SJCRH30 (cell line): ENCODE measurements at regions not wholly inside any gene's neighbourhood (a gene's known extent, or its start where the extent isn't known, plus 50 kb on each side); places are given as distances from the start of the nearest gene placed in this dataset.
A peak's percentile ranks its signal among the peaks of the same experiment; 100 is the strongest.
"Not testable (repeated sequence)": the region's sequence is repeated elsewhere in the genome, so short reads cannot be mapped to it uniquely, and the experiment has no call there.

Experiments
- DNase-seq, 2 experiments: peaks; one replicate each; pipeline ENCODE4 v3.0.0-alpha.2; 2015 to 2020
- H3K27ac ChIP-seq: fragments of 250-450 bp; sonication (Bioruptor Pico); 2 replicates; pipeline ENCODE4 v1.5.1; 2020; ENCODE audit warnings: mild to moderate bottlenecking, moderate library complexity
- H3K27me3 ChIP-seq: fragments of 250-450 bp; sonication (Bioruptor Pico); 2 replicates; pipeline ENCODE4 v1.5.1; 2020; ENCODE audit warnings: mild to moderate bottlenecking, moderate library complexity
- H3K36me3 ChIP-seq: fragments of 250-450 bp; sonication (Bioruptor Pico); 2 replicates; pipeline ENCODE4 v1.5.1; 2020; ENCODE audit warnings: mild to moderate bottlenecking, moderate library complexity
- H3K4me1 ChIP-seq: fragments of 250-450 bp; sonication (Bioruptor Pico); 2 replicates; pipeline ENCODE4 v1.5.1; 2020; ENCODE audit warnings: mild to moderate bottlenecking, moderate library complexity
- H3K4me3 ChIP-seq: fragments of 250-450 bp; sonication (Bioruptor Pico); 2 replicates; pipeline ENCODE4 v1.5.1; 2020; ENCODE audit warnings: mild to moderate bottlenecking, moderate library complexity
- H3K9me3 ChIP-seq: fragments of 250-450 bp; sonication (Bioruptor Pico); replicated peaks from 2 replicates; pipeline ENCODE4 v1.5.1; 2020; ENCODE audit warnings: mild to moderate bottlenecking, moderate library complexity

DNA sequence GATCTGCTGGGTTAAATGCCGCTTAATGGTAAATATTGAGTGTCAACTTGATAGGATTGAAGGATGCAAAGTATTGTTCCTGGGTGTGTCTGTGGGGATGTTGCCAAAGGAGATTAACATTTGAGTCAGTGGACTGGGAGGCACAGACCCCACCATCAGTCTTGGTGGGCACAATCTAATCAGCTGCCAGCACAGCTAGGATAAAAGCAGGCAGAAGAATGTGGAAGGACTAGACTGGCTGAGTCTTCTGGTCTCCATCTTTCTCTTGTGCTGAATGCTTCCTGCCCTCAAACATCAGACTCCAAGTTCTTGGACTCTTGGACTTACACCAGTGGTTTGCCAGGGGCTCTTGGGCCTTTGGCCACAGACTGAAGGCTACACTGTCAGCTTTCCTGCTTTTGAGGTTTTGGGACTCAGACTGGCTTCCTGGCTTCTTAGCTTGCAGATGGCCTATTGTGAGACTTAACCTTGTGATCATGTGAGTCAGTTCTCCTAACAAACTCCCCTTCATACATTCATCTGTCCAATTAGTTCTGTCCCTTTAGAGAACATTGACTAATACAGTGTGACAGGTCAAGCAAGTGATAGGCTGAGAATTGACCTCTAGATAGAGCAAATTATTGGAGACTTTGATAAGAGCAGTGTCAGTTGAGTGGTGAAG, 332.5 kb downstream of the DLEU7 start:
- H3K4me1 ChIP-seq, H3K36me3 ChIP-seq, H3K27ac ChIP-seq, H3K27me3 ChIP-seq, H3K9me3 ChIP-seq, H3K4me3 ChIP-seq, DNase-seq: not testable (repeated sequence)

DNA sequence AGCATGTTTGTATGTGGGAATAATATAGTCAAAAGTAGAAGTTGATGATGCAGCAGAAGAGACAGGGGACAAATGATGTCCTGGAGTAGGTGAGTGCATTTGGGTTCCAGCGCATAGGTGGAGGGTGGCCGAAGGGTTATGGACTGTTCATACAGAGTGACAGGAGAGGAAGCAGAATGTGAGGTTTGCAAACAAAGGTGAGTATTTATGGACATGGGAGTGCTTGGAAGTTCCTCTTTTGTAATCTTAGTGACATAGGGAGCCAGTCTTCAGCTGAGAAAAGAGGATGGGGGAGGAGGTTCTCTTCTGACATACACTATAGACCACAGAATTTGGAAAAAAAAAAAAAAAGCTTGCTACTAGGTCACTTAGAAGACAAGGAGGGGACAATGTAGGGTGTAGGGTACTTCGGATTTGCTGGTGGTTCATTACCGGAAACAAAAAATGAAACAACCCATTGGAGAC, 331.6 kb downstream of the DLEU7 start:
- Histone ChIP-seq H3K9me3 (no peaks in the 10 kb centered on the region), H3K27me3 (no peaks in the 10 kb centered on the region), H3K36me3 (no peaks in the 10 kb centered on the region), H3K4me1 (peaks cover 7% of the 10 kb centered on the region), H3K4me3 (no peak overlapping the region; the same call in 1 of the 2 replicates), H3K27ac (no peak overlapping the region)
- no peak for DNase-seq

DNA sequence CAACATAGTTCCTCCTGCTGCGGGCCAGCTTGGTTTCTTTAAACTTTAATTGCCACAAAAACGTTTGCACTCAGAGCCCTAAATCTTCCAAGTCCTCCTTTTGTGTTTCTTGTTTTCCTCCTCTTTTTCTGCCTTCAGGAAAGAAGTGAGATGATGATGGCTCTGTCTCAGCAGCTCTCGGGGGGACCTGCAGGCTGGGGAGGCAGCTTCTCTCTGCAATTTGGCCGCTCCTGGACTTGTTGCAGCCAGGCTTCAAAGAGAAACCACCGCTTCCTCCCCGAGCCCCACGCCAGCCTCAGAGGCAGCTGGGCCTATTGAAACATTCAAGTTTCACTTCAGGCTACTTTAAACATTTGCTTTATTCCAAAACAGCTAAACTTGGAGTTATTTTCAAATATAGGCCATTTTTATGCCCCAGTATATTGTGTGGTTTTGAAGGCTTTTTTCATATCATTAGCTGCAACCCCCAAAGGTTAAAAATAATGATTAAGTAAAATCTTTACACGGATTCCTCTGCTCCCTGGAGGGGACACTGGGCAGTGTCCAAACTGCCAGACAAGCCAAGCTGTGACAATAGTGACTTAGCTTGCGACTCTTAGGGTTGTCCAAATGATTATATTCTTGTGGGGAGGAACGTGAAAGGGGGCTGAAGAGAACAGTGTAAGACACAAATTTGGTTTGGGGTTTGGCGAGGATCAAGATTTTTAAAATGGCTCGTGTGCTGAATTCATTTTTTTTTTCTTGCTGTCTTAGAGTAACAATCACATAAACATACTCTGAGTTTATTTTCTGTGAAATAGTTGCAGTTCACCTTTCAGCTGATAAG, 330.8 kb downstream of the DLEU7 start:
- Histone ChIP-seq H3K27ac (peak overlapping the region; percentile 40), H3K4me3 (peak overlapping the region; percentile 47), H3K4me1 (peaks cover 8% of the 10 kb centered on the region), H3K27me3 (no peaks in the 10 kb centered on the region), H3K9me3 (no peaks in the 10 kb centered on the region), H3K36me3 (no peaks in the 10 kb centered on the region)
- peak; percentile 52 to 71 for DNase-seq

DNA sequence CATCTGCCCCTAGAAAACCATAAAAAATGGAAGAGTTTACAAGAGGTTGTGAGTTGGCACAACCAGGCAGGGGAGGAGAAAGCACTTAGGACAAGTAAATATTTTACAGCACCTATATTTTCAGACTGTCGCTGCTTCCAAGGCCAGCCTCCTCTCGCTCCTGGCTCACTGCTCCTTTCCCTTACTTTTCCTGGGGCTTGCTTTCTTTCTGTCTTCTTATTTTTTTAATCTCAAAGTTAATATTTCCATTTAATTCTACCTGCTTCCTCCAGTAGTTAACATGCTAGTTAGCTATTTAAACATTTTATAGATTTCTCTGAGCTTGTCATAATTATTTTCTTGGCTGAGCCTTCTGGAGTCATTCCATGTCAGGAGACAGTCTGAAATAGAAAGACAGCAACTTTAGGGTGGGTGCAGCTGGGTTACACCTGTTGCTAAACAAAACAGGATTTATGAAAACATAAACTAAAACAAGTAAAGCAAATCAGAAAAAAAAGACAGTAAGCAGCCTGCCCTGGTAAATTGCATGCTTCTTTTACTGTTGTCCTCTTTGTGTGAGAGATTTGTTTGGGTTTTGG, 330.1 kb downstream of the DLEU7 start:
- peak in 1 of 2 experiments; percentile 53 for DNase-seq
- Histone ChIP-seq H3K27me3 (no peaks in the 10 kb centered on the region), H3K36me3 (no peaks in the 10 kb centered on the region), H3K27ac (peak overlapping the region; percentile 40), H3K4me3 (peak overlapping the region; percentile 47), H3K9me3 (no peaks in the 10 kb centered on the region), H3K4me1 (peaks cover 15% of the 10 kb centered on the region)

DNA sequence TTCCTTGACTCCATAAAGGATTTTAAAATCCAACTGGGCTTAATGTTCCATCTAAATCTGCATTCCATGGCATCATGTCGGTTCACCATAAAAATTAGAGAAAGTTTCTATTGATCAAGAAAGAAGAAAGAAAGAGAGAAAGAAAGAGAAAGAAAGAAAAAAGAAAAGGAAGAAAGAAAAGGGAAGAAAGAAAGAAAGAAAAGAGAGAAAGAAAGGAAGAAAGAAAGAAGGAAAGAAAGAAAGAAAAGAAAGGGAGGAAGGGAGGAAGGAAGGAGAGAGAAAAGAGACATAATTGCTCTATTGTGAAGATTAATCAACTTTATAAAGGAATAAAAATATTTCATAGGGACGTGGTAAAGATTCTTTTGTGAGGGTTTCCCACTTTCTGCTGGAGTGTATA, 329.2 kb downstream of the DLEU7 start:
- Histone ChIP-seq H3K36me3 (no peaks in the 10 kb centered on the region), H3K27ac (no peak overlapping the region), H3K9me3 (no peaks in the 10 kb centered on the region), H3K27me3 (no peaks in the 10 kb centered on the region), H3K4me3 (no peak overlapping the region), H3K4me1 (peaks cover 21% of the 10 kb centered on the region)
- no peak for DNase-seq

DNA sequence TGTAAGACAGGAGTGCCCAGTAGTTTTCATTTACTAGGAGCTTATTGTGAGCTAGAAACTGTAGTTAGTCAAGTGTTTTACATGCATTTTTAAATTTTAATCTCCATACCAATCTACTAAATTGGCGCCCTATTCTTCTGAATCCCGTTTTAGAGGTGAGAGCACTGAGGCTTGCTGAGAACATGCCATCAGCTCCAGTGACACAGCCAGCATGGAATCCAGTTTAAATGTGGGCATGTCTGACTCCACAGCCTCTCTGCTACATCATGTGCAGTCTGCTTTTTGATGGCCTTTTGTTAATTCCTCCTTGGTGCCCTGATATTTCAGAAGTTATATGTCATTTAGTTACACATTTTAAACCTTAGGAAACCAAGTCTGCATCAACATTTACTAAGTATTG, 325.4 kb downstream of the DLEU7 start:
- H3K4me1 ChIP-seq = peaks cover 38% of the 10 kb centered on the region
- H3K27me3 ChIP-seq = no peaks in the 10 kb centered on the region
- no peaks in the 10 kb centered on the region for H3K36me3 ChIP-seq
- H3K9me3 ChIP-seq = no peaks in the 10 kb centered on the region
- no peak for DNase-seq
- no peak overlapping the region for H3K4me3 ChIP-seq
- H3K27ac ChIP-seq = no peak overlapping the region; the same call in 1 of the 2 replicates

DNA sequence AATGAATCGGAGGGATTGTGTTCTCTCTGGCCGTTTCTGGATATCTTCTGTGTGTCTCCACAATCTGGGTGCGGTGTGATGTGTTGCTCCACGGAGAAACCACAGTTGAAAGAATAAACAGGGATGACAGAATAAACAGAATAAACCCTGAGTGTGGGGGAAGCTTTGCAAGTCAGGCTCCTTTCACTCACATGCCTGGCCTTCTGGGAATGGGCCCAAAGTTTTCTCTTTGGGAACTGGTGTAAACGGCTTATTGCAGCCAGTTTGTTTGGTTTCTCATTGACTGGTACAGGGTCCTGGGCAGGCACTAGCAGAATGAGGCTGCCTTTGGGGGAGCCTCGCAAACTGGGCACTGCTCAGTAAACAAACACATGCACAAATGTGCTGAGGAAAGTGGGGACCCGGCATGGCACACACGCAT, 324.7 kb downstream of the DLEU7 start:
- no peak overlapping the region; the same call in 1 of the 2 replicates for H3K27ac ChIP-seq
- peaks cover 35% of the 10 kb centered on the region for H3K4me1 ChIP-seq
- H3K27me3 ChIP-seq = no peaks in the 10 kb centered on the region
- no peaks in the 10 kb centered on the region for H3K9me3 ChIP-seq
- H3K36me3 ChIP-seq = no peaks in the 10 kb centered on the region
- peak overlapping the region; percentile 17; the same call in 1 of the 2 replicates for H3K4me3 ChIP-seq
- DNase-seq = peak; percentile 45 to 68

DNA sequence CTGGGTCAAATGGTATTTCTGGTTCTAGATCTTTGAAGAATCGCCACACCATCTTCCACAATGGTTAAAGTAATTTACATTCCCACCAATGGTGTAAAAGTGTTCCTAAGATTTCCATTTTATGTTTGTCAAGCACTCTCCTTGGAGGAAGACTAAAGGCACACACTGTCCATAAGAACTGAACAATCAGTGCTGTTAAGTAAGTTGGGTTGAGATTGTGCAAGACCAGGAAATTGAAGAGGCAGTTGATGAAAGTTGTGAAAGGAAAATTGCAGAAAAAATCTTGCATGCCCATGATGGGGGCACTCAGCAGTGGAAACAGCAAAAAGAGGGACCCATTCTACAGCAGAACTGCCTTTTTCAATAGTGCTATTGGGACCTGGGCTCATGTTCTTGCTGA, 323.6 kb downstream of the DLEU7 start:
- no peaks in the 10 kb centered on the region for H3K9me3 ChIP-seq
- no peak for DNase-seq
- no peak overlapping the region for H3K27ac ChIP-seq
- no peaks in the 10 kb centered on the region for H3K36me3 ChIP-seq
- H3K4me1 ChIP-seq = peaks cover 31% of the 10 kb centered on the region
- no peaks in the 10 kb centered on the region for H3K27me3 ChIP-seq
- H3K4me3 ChIP-seq = no peak overlapping the region

DNA sequence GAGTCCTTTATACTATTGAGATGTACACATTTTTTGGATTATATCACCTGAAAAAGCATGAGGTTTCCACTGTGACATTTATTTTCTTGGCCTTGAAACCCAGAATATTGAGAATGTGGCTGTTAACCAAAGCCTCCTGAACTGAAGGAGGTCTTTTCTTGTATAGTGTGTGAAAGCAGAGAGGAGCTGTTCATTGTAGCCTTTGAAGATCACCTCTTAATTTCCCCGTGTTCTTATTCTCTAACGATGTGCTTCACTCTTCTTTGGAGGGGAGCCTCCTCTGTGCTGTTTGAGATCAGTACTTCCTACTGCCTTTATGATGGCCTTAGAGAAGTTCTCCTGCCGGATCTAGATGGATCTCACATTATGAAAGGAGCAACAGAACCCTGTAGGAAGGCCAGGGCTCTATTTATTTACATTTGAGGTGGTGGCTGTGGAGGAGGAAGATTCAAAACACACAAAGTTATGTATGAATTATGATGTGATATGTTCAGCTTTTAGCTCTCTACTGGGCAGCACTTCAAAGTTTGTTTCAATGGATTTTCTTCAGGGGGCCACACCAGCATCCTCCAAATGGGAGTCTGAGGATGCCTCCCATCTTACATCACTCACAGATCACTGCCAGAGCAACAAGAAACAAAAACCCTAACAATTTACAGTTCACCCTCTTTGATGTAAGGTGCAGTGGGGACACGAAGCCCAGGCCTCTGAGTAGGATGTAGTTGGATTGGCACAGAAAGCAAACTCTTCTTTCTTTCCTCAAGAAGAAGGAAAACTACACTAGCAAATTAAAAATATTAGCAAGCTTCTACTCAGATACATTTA, 322.3 kb downstream of the DLEU7 start:
- no peak overlapping the region for H3K4me3 ChIP-seq
- peaks cover 31% of the 10 kb centered on the region for H3K4me1 ChIP-seq
- DNase-seq = no peak
- H3K9me3 ChIP-seq = no peaks in the 10 kb centered on the region
- H3K36me3 ChIP-seq = no peaks in the 10 kb centered on the region
- H3K27me3 ChIP-seq = no peaks in the 10 kb centered on the region
- H3K27ac ChIP-seq = no peak overlapping the region

DNA sequence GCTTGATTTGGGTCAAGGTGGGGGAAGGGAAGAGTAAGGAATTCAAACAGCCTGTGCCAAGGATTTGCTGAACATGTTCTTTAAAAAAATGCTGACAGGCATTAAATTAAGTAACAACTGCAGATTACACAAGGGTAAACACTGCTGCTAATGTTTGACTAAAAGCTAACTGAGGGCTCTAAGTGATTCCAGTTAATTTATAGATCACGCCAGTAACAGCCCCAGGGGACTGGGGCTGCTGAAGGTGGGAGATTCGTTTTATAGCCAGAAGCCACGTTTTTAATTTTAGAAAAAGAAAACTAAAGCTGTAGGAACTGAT, 321.7 kb downstream of the DLEU7 start:
- Histone ChIP-seq H3K4me3 (no peak overlapping the region), H3K27me3 (no peaks in the 10 kb centered on the region), H3K9me3 (no peaks in the 10 kb centered on the region), H3K4me1 (peaks cover 31% of the 10 kb centered on the region), H3K27ac (no peak overlapping the region), H3K36me3 (no peaks in the 10 kb centered on the region)
- peak in 1 of 2 experiments; percentile 54 for DNase-seq

DNA sequence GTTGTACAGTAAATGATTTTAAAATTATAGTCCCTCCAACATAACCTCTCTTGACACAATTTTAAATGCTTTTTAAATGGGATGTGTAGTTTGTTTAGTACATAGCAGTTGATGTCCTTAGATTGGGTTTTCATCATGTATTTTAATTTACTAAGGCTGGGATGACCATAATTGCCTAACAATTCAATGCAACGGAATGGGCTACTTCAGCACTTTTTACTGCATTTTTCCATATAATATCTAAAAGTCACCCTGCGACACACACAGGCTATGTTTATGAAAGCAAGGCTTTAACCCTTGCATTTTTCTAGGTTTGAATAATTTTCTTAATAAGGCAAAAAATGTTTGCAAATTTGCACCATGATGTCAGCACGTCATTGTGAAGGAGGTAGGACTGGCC, 321.0 kb downstream of the DLEU7 start:
- no peak overlapping the region for H3K4me3 ChIP-seq
- H3K27me3 ChIP-seq = no peaks in the 10 kb centered on the region
- no peaks in the 10 kb centered on the region for H3K36me3 ChIP-seq
- H3K4me1 ChIP-seq = peaks cover 31% of the 10 kb centered on the region
- H3K9me3 ChIP-seq = no peaks in the 10 kb centered on the region
- H3K27ac ChIP-seq = no peak overlapping the region
- DNase-seq = no peak

DNA sequence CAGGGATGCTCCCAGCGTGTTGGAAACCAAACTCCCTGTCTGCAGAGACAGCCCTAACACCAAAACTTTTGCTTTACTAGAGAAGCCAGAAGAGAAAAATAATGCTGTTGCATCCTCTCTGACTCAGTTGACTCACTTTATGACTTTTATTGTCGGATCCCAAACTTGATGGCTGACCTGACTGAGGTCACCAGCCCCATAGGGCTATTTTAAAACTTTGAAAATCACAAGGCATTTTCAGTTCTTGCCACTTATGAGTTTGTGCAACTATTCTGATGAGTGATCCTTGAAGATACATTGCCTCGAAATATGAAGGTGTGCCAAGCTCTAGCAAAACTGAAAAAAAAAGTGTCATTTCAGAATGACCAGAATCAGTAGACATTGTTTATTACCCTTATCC, 320.2 kb downstream of the DLEU7 start:
- Histone ChIP-seq H3K4me1 (peaks cover 24% of the 10 kb centered on the region), H3K27ac (no peak overlapping the region), H3K4me3 (no peak overlapping the region), H3K36me3 (no peaks in the 10 kb centered on the region), H3K9me3 (no peaks in the 10 kb centered on the region), H3K27me3 (no peaks in the 10 kb centered on the region)
- DNase-seq = no peak

DNA sequence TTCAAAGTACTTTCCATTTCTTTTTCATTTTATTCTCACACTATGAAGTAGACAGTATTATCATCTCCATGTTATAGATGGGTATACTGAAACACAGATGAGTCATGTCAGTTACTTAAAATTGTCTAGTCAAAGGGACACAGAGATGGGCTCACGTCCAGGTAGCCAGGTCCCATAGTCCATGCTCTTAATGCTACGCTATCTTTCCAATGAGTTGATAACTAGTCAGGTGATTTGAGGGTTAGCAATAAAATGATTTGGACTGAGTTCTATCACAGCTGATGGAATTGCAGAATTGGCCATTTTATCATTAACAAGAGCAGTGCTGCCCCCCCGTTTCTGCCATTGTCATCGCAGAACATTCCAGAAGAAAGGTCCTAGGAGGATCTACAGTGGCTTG, 318.9 kb downstream of the DLEU7 start:
- Histone ChIP-seq H3K9me3 (no peaks in the 10 kb centered on the region), H3K27ac (no peak overlapping the region), H3K36me3 (no peaks in the 10 kb centered on the region), H3K4me1 (peaks cover 26% of the 10 kb centered on the region), H3K4me3 (no peak overlapping the region), H3K27me3 (no peaks in the 10 kb centered on the region)
- DNase-seq = no peak

DNA sequence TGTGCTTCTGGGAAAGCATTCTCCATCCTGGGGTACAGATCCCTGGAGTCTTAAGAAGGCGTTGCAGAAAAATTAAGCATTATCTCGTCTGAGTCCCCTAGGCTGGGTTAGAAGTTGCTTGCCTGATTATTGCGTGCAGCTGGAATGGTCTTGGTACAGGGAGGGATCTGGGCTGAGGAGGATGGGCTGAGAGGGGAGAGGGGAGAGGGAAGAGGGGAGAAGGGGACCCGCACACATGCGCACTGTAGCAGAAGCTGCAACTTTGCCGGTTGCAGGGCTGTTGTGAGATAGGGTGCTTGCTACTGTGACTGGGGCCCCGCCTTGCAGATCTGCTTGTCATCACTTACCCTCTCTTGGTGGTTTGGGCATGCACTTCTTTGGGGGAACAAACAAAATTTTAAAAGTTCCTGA, 316.8 kb downstream of the DLEU7 start:
- peaks cover 31% of the 10 kb centered on the region for H3K4me1 ChIP-seq
- no peaks in the 10 kb centered on the region for H3K27me3 ChIP-seq
- DNase-seq = no peak
- H3K27ac ChIP-seq = no peak overlapping the region
- H3K9me3 ChIP-seq = no peaks in the 10 kb centered on the region
- no peak overlapping the region for H3K4me3 ChIP-seq
- H3K36me3 ChIP-seq = no peaks in the 10 kb centered on the region

DNA sequence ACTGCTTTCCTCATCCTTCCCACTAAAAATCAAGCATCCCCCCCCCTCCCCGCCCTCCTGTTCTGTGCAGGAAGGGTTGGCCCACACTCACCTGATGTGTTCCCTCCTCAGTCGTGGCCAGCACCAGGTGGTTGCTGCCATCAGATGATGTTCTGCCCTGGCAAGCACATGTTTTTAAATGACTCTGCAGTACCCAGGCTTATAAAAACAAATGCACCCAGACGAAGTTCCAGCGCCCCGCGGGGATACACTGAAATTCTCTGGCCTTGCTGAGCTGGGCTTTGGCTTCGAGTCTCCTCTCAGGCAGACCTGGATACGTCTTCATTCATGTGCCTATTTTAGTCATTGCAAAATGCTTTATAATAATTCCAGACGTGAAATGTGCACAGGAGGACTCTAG, 316.3 kb downstream of the DLEU7 start:
- H3K27me3 ChIP-seq = no peaks in the 10 kb centered on the region
- peaks cover 26% of the 10 kb centered on the region for H3K4me1 ChIP-seq
- no peaks in the 10 kb centered on the region for H3K36me3 ChIP-seq
- DNase-seq = no peak
- H3K27ac ChIP-seq = no peak overlapping the region
- H3K4me3 ChIP-seq = no peak overlapping the region
- H3K9me3 ChIP-seq = no peaks in the 10 kb centered on the region
